Chondrocyte (in vitro differentiated cells): ENCODE measurements at regions not wholly inside any gene's neighbourhood (a gene's known extent, or its start where the extent isn't known, plus 50 kb on each side); places are given as distances from the start of the nearest gene placed in this dataset.

Experiments used
- DNase-seq: peaks from one replicate; pipeline ENCODE4 v3.0.0; 2021; ENCODE audit warnings: mixed read lengths, low spot score
- H3K27ac Mint-ChIP-seq: one replicate; pipeline ENCODE4 v1.8.0; 2021; ENCODE audit warnings: mild to moderate bottlenecking, moderate library complexity, mixed read lengths; ENCODE audit not compliant: unreplicated experiment
- H3K27me3 Mint-ChIP-seq: 2 replicates; pipeline ENCODE4 v1.8.0; 2021; ENCODE audit warnings: low read depth, mixed read lengths
- H3K36me3 Mint-ChIP-seq: 2 replicates; pipeline ENCODE4 v1.8.0; 2021; ENCODE audit warnings: low read depth, mixed read lengths
- H3K4me1 Mint-ChIP-seq: 2 replicates; pipeline ENCODE4 v1.8.0; 2021; ENCODE audit warnings: low read depth, mild to moderate bottlenecking, mixed read lengths
- H3K4me3 Mint-ChIP-seq: one replicate; pipeline ENCODE4 v1.8.0; 2021; ENCODE audit warnings: mild to moderate bottlenecking, moderate library complexity, mixed read lengths; ENCODE audit not compliant: unreplicated experiment
- H3K9me3 Mint-ChIP-seq: 2 replicates; pipeline ENCODE4 v1.8.0; 2021; ENCODE audit warnings: low read depth, mixed read lengths
- CTCF ChIP-seq: fragments of 200-600 bp; sonication (generic); IDR thresholded peaks from 2 replicates; pipeline ENCODE4 v1.5.0; 2021; ENCODE audit warnings: antibody characterized with exemption, mild to moderate bottlenecking, moderate library complexity

DNA sequence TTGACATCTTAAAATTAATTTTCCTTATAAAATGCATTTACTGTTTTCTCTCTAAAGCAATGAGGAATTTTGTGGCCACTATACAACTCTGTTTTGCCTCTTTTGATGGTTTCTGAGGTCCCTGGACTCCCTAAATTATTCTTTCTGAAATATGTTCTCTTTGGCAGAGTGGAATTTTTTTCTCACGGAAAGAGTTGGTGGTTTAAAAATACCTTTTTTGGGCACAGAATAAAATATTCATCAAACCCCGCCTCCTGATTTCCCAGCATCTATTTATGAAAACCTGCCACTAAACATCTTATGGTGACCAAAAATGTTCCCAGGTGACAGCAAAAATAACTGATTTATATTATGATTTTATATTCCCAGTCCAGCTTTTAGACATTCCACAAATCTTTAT lies 165.3 kb upstream of the SYT6 start:
- peak overlapping the region; percentile 53 for H3K27ac Mint-ChIP-seq
- H3K4me3 Mint-ChIP-seq = peak overlapping the region; percentile 42
- TF ChIP-seq CTCF = no peak
- H3K36me3 Mint-ChIP-seq = no peaks in the 10 kb centered on the region
- peaks cover 3% of the 10 kb centered on the region for H3K9me3 Mint-ChIP-seq
- DNase-seq = no peak
- no peaks in the 10 kb centered on the region for H3K27me3 Mint-ChIP-seq
- peaks cover 63% of the 10 kb centered on the region for H3K4me1 Mint-ChIP-seq

GRCh38 chr1:114316204-114316603 lies 162.5 kb upstream of the SYT6 start:
- Mint-ChIP-seq H3K4me3 (no peak overlapping the region), H3K27ac (peak overlapping the region; percentile 25), H3K4me1 (peaks cover 70% of the 10 kb centered on the region), H3K9me3 (peaks cover 7% of the 10 kb centered on the region), H3K36me3 (peaks cover 2% of the 10 kb centered on the region), H3K27me3 (no peaks in the 10 kb centered on the region)
- no peak for DNase-seq
- TF ChIP-seq CTCF = no peak

DNA sequence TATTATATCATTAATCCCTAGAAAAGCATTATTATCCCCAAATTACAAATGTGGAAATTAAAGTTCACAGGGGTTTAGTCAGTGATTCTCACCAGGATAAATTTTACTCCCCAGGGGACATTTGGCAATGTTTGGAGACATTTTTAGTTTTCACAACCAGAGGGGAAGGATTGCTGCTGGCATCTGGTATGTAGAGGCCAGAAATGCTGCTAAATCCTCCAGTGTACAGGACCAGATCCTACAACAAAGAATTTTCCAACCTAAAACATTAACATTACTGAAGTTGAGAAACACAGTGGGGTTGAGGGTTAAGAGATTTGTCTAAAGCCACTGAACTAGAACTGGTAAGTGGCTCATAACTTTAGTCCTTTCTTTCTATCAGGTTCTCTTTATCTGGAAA lies 162.0 kb upstream of the SYT6 start:
- H3K4me1 Mint-ChIP-seq = peaks cover 70% of the 10 kb centered on the region
- H3K27ac Mint-ChIP-seq = peak overlapping the region; percentile 77

DNA sequence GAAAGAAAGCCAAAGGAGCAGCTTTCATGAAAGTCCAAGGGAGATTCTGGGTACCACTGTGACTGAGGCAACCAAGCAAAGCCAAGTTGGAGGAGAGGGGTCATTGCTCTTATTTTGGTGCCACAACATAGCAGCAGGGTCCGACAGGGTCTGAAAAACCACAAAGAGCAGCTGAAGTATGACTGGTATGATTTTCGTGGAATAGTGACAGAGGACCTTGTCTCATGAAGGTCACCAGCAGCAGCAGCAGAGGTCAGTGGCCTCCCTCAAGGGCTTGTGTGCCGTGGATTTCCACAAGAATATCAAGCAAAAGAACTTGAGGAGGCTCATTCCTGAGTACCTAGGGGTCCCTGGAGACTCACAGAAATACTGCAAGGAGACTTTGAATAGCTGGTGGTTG lies 160.9 kb upstream of the SYT6 start:
- H3K36me3 Mint-ChIP-seq = peaks cover 2% of the 10 kb centered on the region
- H3K4me1 Mint-ChIP-seq = peaks cover 62% of the 10 kb centered on the region
- H3K27ac Mint-ChIP-seq = no peak overlapping the region
- peaks cover 7% of the 10 kb centered on the region for H3K9me3 Mint-ChIP-seq
- H3K27me3 Mint-ChIP-seq = no peaks in the 10 kb centered on the region
- DNase-seq = no peak
- no peak for TF ChIP-seq CTCF
- no peak overlapping the region for H3K4me3 Mint-ChIP-seq

More for the DNA sequence above, 162.0 kb upstream of the SYT6 start:
- Mint-ChIP-seq H3K36me3 (peaks cover 2% of the 10 kb centered on the region), H3K4me3 (no peak overlapping the region), H3K9me3 (peaks cover 7% of the 10 kb centered on the region), H3K27me3 (no peaks in the 10 kb centered on the region)
- DNase-seq = no peak
- TF ChIP-seq CTCF = no peak

GRCh38 chr1:114314098-114314497 lies 160.4 kb upstream of the SYT6 start:
- Mint-ChIP-seq H3K27me3 (no peaks in the 10 kb centered on the region), H3K27ac (no peak overlapping the region), H3K9me3 (peaks cover 7% of the 10 kb centered on the region), H3K4me3 (no peak overlapping the region), H3K36me3 (peaks cover 2% of the 10 kb centered on the region), H3K4me1 (peaks cover 58% of the 10 kb centered on the region)
- TF ChIP-seq CTCF = no peak
- no peak for DNase-seq
